BLaER1 treated with 17β-estradiol and CSF1 and Interleukin-3, amounts not matched to agents 10 nM and 100 nM (cell line): ENCODE measurements at regions not wholly inside any gene's neighbourhood (a gene's known extent, or its start where the extent isn't known, plus 50 kb on each side); places are given as distances from the start of the nearest gene placed in this dataset.

Experiments
- H3K27ac ChIP-seq, 11 experiments: shearing (Covaris generic); formaldehyde crosslinking; 2 replicates each; pipeline ENCODE4 v1.8.1; 2022
- H3K27me3 ChIP-seq, 11 experiments: shearing (Covaris generic); formaldehyde crosslinking; 2 replicates each; pipeline ENCODE4 v1.8.1; 2022
- H3K36me3 ChIP-seq, 11 experiments: shearing (Covaris generic); formaldehyde crosslinking; 2 replicates each; pipeline ENCODE4 v1.8.1; 2022
- H3K4me1 ChIP-seq, 10 experiments: shearing (Covaris generic); formaldehyde crosslinking; 2 replicates each; pipeline ENCODE4 v1.8.1; 2022
- H3K4me2 ChIP-seq, 11 experiments: shearing (Covaris generic); formaldehyde crosslinking; 2 replicates each; pipeline ENCODE4 v1.8.1; 2022
- H3K4me3 ChIP-seq, 10 experiments: shearing (Covaris generic); formaldehyde crosslinking; 2 replicates each; pipeline ENCODE4 v1.8.1; 2022
- H3K9ac ChIP-seq, 11 experiments: shearing (Covaris generic); formaldehyde crosslinking; 2 replicates each; pipeline ENCODE4 v1.8.1; 2022
- H3K9me3 ChIP-seq, 11 experiments: shearing (Covaris generic); formaldehyde crosslinking; replicated peaks in 1 of 11; 2 replicates each; pipeline ENCODE4 v1.8.1; 2022
- H4K20me1 ChIP-seq, 11 experiments: shearing (Covaris generic); formaldehyde crosslinking; 2 replicates each; pipeline ENCODE4 v1.8.1; 2022
- Cebpa-rat ChIP-seq, 11 experiments: shearing (Covaris generic); IDR thresholded peaks; 2 replicates each; pipeline ENCODE4 v1.8.1; 2022

- Histone ChIP-seq H3K4me2 (no peak overlapping the region), H3K4me1 (no peaks in the 10 kb centered on the region), H3K27ac (no peak overlapping the region), H3K4me3 (no peak overlapping the region), H3K27me3 (no peaks in the 10 kb centered on the region; a peak in 1 of 22 replicates), H3K36me3 (no peaks in the 10 kb centered on the region), H3K9me3 (no peaks in the 10 kb centered on the region), H3K9ac (no peak overlapping the region), H4K20me1 (no peaks in the 10 kb centered on the region)
- TF ChIP-seq Cebpa-rat (IDR thresholded peaks at IDR 0.05) = no peak
Observed at GRCh38 chr5:73266176-73266738, 93.3 kb downstream of the TMEM174 start.

DNA sequence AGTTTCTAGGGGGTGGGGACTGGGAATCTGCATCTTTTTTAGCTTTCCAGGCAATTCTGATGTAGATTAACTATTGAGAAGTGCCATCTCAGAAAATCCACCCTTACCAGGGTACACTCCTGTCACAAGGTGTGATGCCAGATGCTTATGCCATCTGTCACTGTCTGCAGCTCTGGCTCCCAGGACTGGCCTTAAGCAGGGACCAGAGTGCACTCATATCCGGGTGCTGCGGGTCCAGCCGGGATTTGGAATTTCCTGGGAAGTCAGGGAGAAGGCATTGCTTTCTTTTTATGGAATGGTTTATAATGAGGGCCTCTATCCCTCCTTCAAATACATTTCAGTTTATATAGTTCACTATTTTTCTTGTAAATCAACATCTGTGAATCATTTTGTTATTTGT, 92.6 kb downstream of the TMEM174 start:
- Histone ChIP-seq H3K9ac (no peak overlapping the region), H3K4me1 (no peaks in the 10 kb centered on the region), H3K4me3 (no peak overlapping the region), H3K27me3 (no peaks in the 10 kb centered on the region; a peak in 1 of 22 replicates), H3K4me2 (no peak overlapping the region), H4K20me1 (no peaks in the 10 kb centered on the region), H3K27ac (no peak overlapping the region), H3K9me3 (no peaks in the 10 kb centered on the region), H3K36me3 (no peaks in the 10 kb centered on the region)
- TF ChIP-seq Cebpa-rat (IDR thresholded peaks at IDR 0.05) = no peak

GRCh38 chr5:73264631-73265030, 91.6 kb downstream of the TMEM174 start:
- Histone ChIP-seq H3K4me3 (no peak overlapping the region), H3K9me3 (no peaks in the 10 kb centered on the region), H3K4me2 (no peak overlapping the region), H4K20me1 (no peaks in the 10 kb centered on the region), H3K36me3 (no peaks in the 10 kb centered on the region), H3K27me3 (no peaks in the 10 kb centered on the region), H3K9ac (no peak overlapping the region), H3K4me1 (no peaks in the 10 kb centered on the region), H3K27ac (no peak overlapping the region)
- no peak for TF ChIP-seq Cebpa-rat (IDR thresholded peaks at IDR 0.05)

GRCh38 chr5:73263001-73263710, 90.2 kb downstream of the TMEM174 start:
- Histone ChIP-seq H3K4me2 (no peak overlapping the region), H3K9ac (no peak overlapping the region), H3K4me1 (no peaks in the 10 kb centered on the region), H4K20me1 (no peaks in the 10 kb centered on the region), H3K27me3 (no peaks in the 10 kb centered on the region), H3K4me3 (no peak overlapping the region), H3K36me3 (no peaks in the 10 kb centered on the region), H3K27ac (no peak overlapping the region), H3K9me3 (no peaks in the 10 kb centered on the region)
- TF ChIP-seq Cebpa-rat (IDR thresholded peaks at IDR 0.05) = no peak

- Histone ChIP-seq H3K27me3 (no peaks in the 10 kb centered on the region), H3K4me3 (no peak overlapping the region), H3K36me3 (no peaks in the 10 kb centered on the region), H3K4me2 (no peak overlapping the region), H3K9me3 (peaks cover 0 to 6% (median 0%) of the 10 kb centered on the region in 11 experiments; a peak in 2 of 22 replicates), H3K4me1 (peaks cover 0 to 5% (median 0%) of the 10 kb centered on the region in 10 experiments; a peak in 2 of 20 replicates), H3K27ac (no peak overlapping the region), H3K9ac (no peak overlapping the region), H4K20me1 (no peaks in the 10 kb centered on the region)
- no peak for TF ChIP-seq Cebpa-rat (IDR thresholded peaks at IDR 0.05)
Observed at GRCh38 chr5:73256862-73257261, 83.9 kb downstream of the TMEM174 start.

- no peak overlapping the region for H3K4me2 ChIP-seq
- H3K36me3 ChIP-seq = no peaks in the 10 kb centered on the region
- H3K4me1 ChIP-seq = peaks cover 0 to 5% (median 0%) of the 10 kb centered on the region in 10 experiments; a peak in 2 of 20 replicates
- H3K27me3 ChIP-seq = no peaks in the 10 kb centered on the region
- H3K9ac ChIP-seq = no peak overlapping the region
- no peak for TF ChIP-seq Cebpa-rat (IDR thresholded peaks at IDR 0.05)
- H3K4me3 ChIP-seq = no peak overlapping the region
- H3K27ac ChIP-seq = no peak overlapping the region
- no peaks in the 10 kb centered on the region for H4K20me1 ChIP-seq
- H3K9me3 ChIP-seq = peaks cover 0 to 6% (median 0%) of the 10 kb centered on the region in 11 experiments; a peak in 2 of 22 replicates
Observed at GRCh38 chr5:73256462-73256861, 83.5 kb downstream of the TMEM174 start.

GRCh38 chr5:73256012-73256411, 83.0 kb downstream of the TMEM174 start:
- TF ChIP-seq Cebpa-rat (IDR thresholded peaks at IDR 0.05) = no peak
- no peak overlapping the region for H3K4me3 ChIP-seq
- peaks cover 0 to 6% (median 0%) of the 10 kb centered on the region in 11 experiments; a peak in 2 of 22 replicates for H3K9me3 ChIP-seq
- H3K4me2 ChIP-seq = no peak overlapping the region
- no peak overlapping the region for H3K27ac ChIP-seq
- peaks cover 0 to 5% (median 0%) of the 10 kb centered on the region in 10 experiments; a peak in 3 of 20 replicates for H3K4me1 ChIP-seq
- H3K36me3 ChIP-seq = no peaks in the 10 kb centered on the region
- no peaks in the 10 kb centered on the region for H3K27me3 ChIP-seq
- H3K9ac ChIP-seq = no peak overlapping the region
- H4K20me1 ChIP-seq = no peaks in the 10 kb centered on the region

- Histone ChIP-seq H3K27ac (no peak overlapping the region), H3K27me3 (no peaks in the 10 kb centered on the region), H3K4me2 (no peak overlapping the region), H3K9ac (no peak overlapping the region), H4K20me1 (no peaks in the 10 kb centered on the region), H3K4me1 (peaks cover 0 to 7% (median 2%) of the 10 kb centered on the region in 10 experiments; a peak in 7 of 20 replicates), H3K4me3 (no peak overlapping the region), H3K36me3 (no peaks in the 10 kb centered on the region), H3K9me3 (peaks cover 0 to 6% (median 0%) of the 10 kb centered on the region in 11 experiments; a peak in 2 of 22 replicates)
- TF ChIP-seq Cebpa-rat (IDR thresholded peaks at IDR 0.05) = no peak
Observed at GRCh38 chr5:73254642-73255041, 81.6 kb downstream of the TMEM174 start.

GRCh38 chr5:73253047-73253660, 80.2 kb downstream of the TMEM174 start:
- H3K27me3 ChIP-seq = no peaks in the 10 kb centered on the region
- no peak for TF ChIP-seq Cebpa-rat (IDR thresholded peaks at IDR 0.05)

More at GRCh38 chr5:73253047-73253660, 80.2 kb downstream of the TMEM174 start:
- no peaks in the 10 kb centered on the region for H4K20me1 ChIP-seq
- peaks cover 0 to 7% (median 2%) of the 10 kb centered on the region in 10 experiments; a peak in 7 of 20 replicates for H3K4me1 ChIP-seq
- H3K4me3 ChIP-seq = no peak overlapping the region
- H3K4me2 ChIP-seq = no peak overlapping the region
- H3K9me3 ChIP-seq = peaks cover 0 to 6% (median 0%) of the 10 kb centered on the region in 11 experiments; a peak in 2 of 22 replicates
- H3K9ac ChIP-seq = no peak overlapping the region
- no peak overlapping the region for H3K27ac ChIP-seq
- no peaks in the 10 kb centered on the region for H3K36me3 ChIP-seq
